ENCODE measurements at regions not wholly inside any gene's neighbourhood (a gene's known extent, or its start where the extent isn't known, plus 50 kb on each side); places are given as distances from the start of the nearest gene placed in this dataset.
"Not testable (repeated sequence)": the region's sequence is repeated elsewhere in the genome, so short reads cannot be mapped to it uniquely, and the experiment has no call there.

DNA sequence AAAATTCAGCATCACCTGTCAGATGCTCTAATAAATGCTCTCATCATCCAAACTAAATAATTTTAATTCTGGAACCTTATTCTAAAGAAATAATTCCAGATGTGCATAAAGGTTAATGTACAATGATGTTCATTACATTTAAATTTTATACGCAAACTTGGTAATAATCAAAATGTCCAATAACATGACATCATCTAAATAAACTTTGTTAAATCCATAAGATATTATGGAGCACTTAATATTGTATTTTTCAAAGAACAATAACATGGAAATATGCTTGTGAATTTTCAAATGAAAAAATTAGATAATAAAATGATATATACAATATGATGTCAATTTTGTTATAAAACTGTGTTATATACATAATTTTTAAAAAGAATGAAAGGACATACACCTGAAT lies 92.1 kb upstream of the ZCCHC13 start:
- ATAC-seq, result no peak
- Mint-ChIP-seq H3K4me3 (no peak overlapping the region), H3K36me3 (peaks cover 47% of the 10 kb centered on the region), H3K4me1 (no peaks in the 10 kb centered on the region), H3K27ac (no peak overlapping the region), H3K27me3 (no peaks in the 10 kb centered on the region), H3K9me3 (no peaks in the 10 kb centered on the region)

DNA sequence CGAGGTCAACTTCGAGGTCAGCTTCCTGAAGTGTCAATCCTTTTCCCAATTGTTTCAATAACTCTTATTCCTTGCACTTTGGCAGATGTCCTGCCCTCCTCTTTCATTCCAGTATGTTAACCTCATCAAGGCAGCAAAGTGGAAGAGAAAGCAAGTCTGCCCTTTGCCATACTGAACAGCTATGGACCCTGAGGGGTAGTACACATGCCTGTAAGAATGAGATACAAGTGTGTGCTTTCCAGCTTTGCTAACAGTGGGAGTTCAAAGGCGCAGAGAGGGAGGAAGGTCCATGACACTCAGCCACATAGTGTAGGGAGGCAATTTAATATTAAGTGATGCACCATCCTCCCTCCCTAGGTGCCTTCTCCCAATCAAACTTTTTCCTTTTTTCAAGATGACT lies 96.4 kb upstream of the ZCCHC13 start:
- H3K36me3 Mint-ChIP-seq, result peaks cover 16% of the 10 kb centered on the region
- no peak overlapping the region for H3K27ac Mint-ChIP-seq
- no peak for ATAC-seq

DNA sequence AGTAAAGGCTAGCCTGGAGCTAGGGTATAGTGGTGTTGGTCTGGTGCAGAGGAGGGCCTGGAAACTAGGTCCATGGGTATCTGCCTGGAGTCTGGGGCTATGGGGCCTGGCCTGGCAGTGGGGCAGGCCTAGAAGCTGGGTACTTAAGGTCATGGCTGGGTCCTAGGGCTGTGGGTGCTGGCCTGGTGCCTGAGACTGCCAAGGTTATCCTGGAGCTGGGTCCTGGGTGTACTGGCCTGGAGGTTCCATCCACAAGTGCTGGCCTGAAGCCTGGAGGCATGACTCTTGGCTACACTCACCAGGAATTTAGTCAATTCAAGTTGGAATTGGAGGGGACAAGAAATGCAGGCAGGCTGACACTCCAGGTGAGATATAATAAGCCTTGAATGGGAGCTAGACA lies 108.4 kb upstream of the ZCCHC13 start:
- Mint-ChIP-seq H3K27me3 (no peaks in the 10 kb centered on the region), H3K4me3 (no peak overlapping the region), H3K9me3 (peaks cover 3% of the 10 kb centered on the region), H3K27ac (no peak overlapping the region), H3K4me1 (no peaks in the 10 kb centered on the region), H3K36me3 (no peaks in the 10 kb centered on the region)
- ATAC-seq, result no peak

More for the DNA sequence above, 96.4 kb upstream of the ZCCHC13 start:
- Mint-ChIP-seq H3K9me3 (no peaks in the 10 kb centered on the region), H3K27me3 (no peaks in the 10 kb centered on the region), H3K4me1 (no peaks in the 10 kb centered on the region), H3K4me3 (no peak overlapping the region)

DNA sequence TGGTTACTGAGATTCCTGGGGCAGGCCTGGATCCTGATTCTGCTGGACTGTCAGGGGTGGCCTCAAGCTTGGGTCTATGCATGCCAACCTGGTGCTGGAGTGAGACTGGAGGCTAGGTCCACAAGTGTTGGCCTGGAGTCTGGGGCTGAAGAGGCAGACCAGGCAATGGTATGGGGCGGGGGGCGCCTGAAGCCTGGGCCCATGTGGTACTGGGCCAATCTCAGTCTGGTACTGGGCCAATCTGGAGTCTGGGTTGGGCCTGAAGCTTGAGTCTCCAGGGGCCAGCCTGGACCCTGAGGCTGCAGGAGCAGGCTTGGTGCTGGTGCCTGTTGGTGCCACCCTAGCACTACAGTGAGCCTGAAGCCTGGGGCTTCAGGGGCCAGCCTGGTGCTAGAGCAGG lies 108.9 kb upstream of the ZCCHC13 start:
- no peaks in the 10 kb centered on the region for H3K36me3 Mint-ChIP-seq
- H3K4me1 Mint-ChIP-seq, result no peaks in the 10 kb centered on the region
- H3K4me3 Mint-ChIP-seq, result no peak overlapping the region
- H3K9me3 Mint-ChIP-seq, result peaks cover 3% of the 10 kb centered on the region
- ATAC-seq, result no peak
- H3K27ac Mint-ChIP-seq, result no peak overlapping the region
- H3K27me3 Mint-ChIP-seq, result no peaks in the 10 kb centered on the region

DNA sequence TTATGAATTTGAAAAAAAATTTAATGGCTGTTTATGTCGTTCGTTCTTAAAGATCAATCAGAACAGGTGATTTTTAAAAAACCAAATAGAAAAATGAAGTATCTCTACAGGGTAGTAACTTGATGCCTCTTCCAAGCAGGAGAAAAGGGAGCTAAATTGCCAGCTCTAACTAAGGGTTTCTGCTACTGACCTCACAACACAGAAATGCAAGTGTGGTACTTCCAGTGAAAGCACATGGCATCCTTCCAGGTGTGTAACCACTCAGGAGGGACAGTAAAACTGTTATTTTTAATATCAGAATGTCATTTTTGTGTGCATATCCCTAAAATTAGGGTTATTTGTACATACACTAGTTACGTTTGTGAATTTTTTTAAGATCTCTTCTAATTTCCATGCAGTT lies 116.8 kb upstream of the ZCCHC13 start:
- no peak overlapping the region for H3K4me3 Mint-ChIP-seq
- H3K27ac Mint-ChIP-seq, result no peak overlapping the region
- H3K36me3 Mint-ChIP-seq, result no peaks in the 10 kb centered on the region
- H3K27me3 Mint-ChIP-seq, result no peaks in the 10 kb centered on the region
- ATAC-seq, result no peak
- H3K9me3 Mint-ChIP-seq, result peaks cover 3% of the 10 kb centered on the region
- H3K4me1 Mint-ChIP-seq, result no peaks in the 10 kb centered on the region

DNA sequence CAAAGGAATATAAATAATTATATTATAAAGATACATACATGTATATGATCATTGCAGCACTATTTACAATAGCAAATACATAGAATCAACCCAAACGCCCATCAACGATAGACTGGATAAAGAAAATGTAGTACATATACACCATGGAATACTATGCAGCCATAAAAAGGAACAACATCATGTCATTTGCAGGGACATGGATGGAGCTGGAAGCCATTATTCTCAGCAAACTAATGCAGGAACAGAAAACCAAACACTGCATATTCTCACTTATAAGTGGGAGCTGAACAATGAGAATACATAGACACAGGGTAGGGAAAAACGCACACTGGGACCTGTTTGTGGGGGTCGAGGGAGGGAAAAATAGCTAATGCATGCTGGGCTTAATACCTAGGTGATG lies 120.9 kb upstream of the ZCCHC13 start:
- not testable (repeated sequence) for H3K36me3 Mint-ChIP-seq, H3K4me1 Mint-ChIP-seq, H3K27me3 Mint-ChIP-seq, ATAC-seq, H3K9me3 Mint-ChIP-seq, H3K27ac Mint-ChIP-seq, H3K4me3 Mint-ChIP-seq

DNA sequence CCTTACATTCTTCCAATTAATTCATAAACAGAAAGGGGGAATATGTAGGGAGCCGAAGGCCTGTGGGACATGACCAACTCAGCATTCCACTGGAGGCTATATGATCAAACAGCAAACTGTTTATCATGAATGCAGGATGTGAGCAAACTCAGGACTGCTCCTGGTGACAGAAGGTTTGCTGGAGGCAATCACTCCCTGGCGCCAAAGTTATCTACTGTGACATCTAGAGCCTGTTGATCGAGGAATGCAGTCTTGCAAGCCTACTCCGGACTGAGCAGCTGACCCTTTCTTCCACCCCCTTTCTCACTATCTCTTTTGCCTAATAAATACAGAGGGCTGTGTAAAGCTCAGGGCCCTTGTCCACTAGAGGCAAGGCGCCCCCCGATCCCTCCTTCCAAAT lies 122.0 kb upstream of the ZCCHC13 start:
- not testable (repeated sequence) for H3K27ac Mint-ChIP-seq, H3K36me3 Mint-ChIP-seq, H3K9me3 Mint-ChIP-seq, ATAC-seq, H3K4me1 Mint-ChIP-seq, H3K27me3 Mint-ChIP-seq, H3K4me3 Mint-ChIP-seq

DNA sequence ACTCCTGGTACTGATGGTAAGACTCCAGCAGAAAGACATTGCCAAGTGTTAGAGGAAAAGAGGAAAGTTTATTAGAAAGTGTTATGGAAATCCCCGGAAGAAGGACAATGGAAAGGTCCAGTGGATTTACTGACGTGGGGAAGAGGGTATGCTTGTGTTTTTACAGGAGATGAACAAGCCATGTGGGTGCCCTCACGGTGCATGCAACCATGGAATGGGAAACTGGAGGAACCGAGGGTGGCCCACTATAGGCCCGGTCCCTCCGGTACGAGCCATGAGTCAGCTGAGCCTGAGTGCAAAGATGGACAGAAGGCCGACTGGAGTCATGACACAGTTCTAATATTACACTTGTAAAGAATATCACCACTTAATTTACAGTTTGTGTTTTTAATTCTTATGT lies 123.3 kb upstream of the ZCCHC13 start:
- Mint-ChIP-seq H3K9me3 (peaks cover 3% of the 10 kb centered on the region), H3K4me1 (no peaks in the 10 kb centered on the region), H3K27me3 (no peaks in the 10 kb centered on the region), H3K27ac (no peak overlapping the region), H3K4me3 (no peak overlapping the region), H3K36me3 (peaks cover under 1% of the 10 kb centered on the region)
- ATAC-seq, result no peak

DNA sequence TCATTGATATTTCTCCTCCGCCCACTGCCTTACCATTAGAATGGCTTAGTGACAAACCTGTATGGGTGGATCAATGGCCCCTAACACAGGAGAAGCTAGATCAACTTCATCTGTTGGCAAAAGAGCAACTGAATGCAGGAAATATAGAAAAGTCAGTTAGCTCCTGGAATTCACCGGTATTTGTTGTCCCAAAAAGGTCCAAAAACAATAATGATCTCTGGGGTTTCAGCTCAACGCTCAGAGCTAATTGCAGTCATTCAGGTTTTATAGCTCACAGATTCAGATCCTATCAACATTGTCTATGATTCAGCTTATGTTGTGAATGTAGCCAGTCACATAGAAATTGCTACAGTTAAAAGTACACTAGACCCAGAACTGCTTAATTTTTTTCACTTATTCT lies 124.0 kb upstream of the ZCCHC13 start:
- Mint-ChIP-seq H3K27me3 (no peaks in the 10 kb centered on the region), H3K27ac (no peak overlapping the region), H3K4me3 (no peak overlapping the region), H3K36me3 (peaks cover 8% of the 10 kb centered on the region), H3K4me1 (no peaks in the 10 kb centered on the region), H3K9me3 (peaks cover 3% of the 10 kb centered on the region)
- no peak for ATAC-seq

DNA sequence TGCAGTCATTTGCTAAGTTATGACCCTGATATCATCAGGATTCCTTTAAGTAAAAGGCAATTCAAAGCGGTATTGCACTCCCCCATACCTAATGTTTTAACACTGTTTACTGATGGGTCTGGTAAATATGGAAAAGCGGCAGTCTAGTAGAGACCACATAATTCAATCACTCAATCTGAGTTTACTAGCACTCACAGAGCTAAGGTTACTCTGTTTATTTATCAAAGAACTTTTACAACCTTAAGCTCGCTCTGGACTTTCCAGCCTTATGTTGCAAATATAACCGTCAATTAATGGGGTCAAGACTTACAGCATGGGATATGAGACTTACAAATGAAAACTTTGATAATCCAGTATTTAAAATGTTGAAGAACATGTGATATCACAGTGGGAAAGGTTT lies 124.5 kb upstream of the ZCCHC13 start:
- H3K27ac Mint-ChIP-seq, result no peak overlapping the region
- ATAC-seq, result no peak
- H3K27me3 Mint-ChIP-seq, result no peaks in the 10 kb centered on the region
- H3K36me3 Mint-ChIP-seq, result peaks cover 13% of the 10 kb centered on the region
- peaks cover 3% of the 10 kb centered on the region for H3K9me3 Mint-ChIP-seq
- H3K4me1 Mint-ChIP-seq, result no peaks in the 10 kb centered on the region
- no peak overlapping the region for H3K4me3 Mint-ChIP-seq

DNA sequence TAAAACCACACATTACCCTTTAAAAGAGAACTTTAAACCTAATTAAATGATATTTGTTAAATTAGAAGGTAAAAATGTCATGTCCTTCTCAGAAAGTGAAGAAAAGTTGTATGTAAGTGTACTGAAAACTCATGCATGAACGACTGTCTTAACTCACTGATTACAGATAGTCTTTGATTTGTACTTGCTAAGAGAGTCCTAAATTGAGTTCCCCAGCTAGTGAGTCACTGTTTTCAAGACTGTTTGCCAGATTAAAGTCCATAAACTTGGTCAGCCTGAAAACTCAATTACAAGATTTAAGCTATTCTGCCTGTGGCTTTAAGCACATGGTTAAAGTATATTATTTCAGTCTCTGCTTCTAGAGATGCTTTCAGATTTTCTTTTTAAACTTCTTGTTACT lies 124.9 kb upstream of the ZCCHC13 start:
- H3K9me3 Mint-ChIP-seq, result peaks cover 3% of the 10 kb centered on the region
- H3K27ac Mint-ChIP-seq, result no peak overlapping the region
- H3K27me3 Mint-ChIP-seq, result no peaks in the 10 kb centered on the region
- H3K4me1 Mint-ChIP-seq, result no peaks in the 10 kb centered on the region
- no peak for ATAC-seq
- H3K36me3 Mint-ChIP-seq, result peaks cover 17% of the 10 kb centered on the region
- no peak overlapping the region for H3K4me3 Mint-ChIP-seq

DNA sequence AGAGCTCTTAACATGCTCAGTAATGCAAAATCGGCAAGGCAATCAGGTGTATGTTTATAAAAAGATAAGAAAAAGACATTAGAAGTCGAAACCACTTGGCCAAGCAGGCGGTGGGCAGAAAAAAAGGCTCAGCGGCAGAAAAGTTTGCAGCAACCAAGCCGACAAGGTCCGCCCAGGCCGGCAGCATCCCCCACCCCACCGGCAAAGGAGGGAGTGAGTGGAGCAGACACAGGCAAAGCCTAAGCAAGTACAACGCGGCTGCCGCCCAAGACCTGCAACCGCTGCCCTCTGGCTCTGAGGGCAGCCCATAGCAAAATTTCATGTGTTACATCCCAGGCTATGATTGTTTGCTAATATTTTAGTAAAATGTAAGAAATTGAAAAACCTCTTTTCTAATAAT lies 125.4 kb upstream of the ZCCHC13 start:
- no peaks in the 10 kb centered on the region for H3K4me1 Mint-ChIP-seq
- H3K27me3 Mint-ChIP-seq, result no peaks in the 10 kb centered on the region
- H3K36me3 Mint-ChIP-seq, result peaks cover 18% of the 10 kb centered on the region

DNA sequence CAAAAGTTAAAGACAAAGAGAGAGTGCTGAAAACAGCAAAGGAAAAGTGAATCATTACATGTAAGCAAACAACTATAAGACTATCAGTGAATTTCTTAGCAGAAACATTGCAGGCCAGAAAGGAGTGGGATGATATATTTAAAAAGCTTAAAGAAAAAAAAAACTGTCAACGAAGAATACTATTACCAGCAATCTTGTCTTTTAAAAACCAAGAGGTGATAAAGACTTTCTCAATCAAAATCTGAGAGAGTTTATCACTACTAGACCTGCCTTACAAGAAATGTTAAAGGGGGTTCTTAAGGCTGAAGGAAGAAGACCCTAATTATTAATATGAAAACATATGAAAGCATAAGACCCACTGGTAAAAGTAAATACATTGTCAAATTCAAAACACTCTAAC lies 132.5 kb upstream of the ZCCHC13 start:
- H3K27me3 Mint-ChIP-seq, result no peaks in the 10 kb centered on the region
- H3K4me1 Mint-ChIP-seq, result no peaks in the 10 kb centered on the region
- H3K4me3 Mint-ChIP-seq, result no peak overlapping the region
- no peak overlapping the region for H3K27ac Mint-ChIP-seq
- peaks cover 12% of the 10 kb centered on the region for H3K9me3 Mint-ChIP-seq
- ATAC-seq, result no peak
- peaks cover 44% of the 10 kb centered on the region for H3K36me3 Mint-ChIP-seq

More for the DNA sequence above, 125.4 kb upstream of the ZCCHC13 start:
- Mint-ChIP-seq H3K9me3 (peaks cover under 1% of the 10 kb centered on the region), H3K27ac (no peak overlapping the region), H3K4me3 (no peak overlapping the region)
- ATAC-seq, result no peak

DNA sequence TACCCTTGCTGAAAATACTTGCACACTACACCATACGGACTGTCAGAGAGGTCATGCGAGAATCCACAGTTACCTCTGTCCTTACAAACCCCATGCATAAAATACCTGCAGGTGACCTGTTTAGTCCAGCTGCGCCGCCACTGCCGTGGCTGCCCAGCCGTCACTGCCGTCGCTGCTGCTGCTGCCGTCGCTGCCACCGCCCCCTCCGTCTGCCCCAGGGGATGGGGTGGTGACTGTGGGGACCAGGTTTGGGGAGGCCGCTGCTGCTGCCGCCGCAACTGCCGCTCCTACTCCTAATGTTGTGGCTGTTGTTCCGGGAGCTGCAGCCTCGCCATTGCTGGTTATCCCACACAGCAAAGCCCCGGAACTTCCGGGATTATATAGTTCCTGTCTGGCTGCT lies 141.8 kb upstream of the ZCCHC13 start:
- no peak for ATAC-seq
- Mint-ChIP-seq H3K4me3 (no peak overlapping the region), H3K4me1 (no peaks in the 10 kb centered on the region), H3K36me3 (peaks cover 18% of the 10 kb centered on the region), H3K27me3 (no peaks in the 10 kb centered on the region), H3K27ac (no peak overlapping the region), H3K9me3 (no peaks in the 10 kb centered on the region)

DNA sequence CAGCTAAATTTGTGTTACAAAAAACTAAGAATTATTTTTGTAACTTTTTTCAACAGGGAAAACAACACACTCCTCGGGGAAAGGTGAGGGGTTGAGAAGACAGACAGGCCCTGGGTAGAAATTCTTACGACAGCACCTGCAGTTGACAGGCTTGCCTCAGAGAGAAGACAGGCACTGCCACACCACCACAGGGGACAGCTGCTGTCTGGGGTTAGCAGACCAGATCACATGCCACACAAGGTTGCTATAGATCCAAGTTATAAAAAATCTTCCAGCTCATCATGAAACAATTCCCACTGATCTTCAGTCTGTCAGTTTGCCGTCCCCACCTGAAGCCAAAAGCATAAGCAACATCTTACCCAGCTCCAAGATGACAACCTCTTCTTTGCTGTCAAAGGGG lies 143.2 kb upstream of the ZCCHC13 start:
- Mint-ChIP-seq H3K36me3 (peaks cover 18% of the 10 kb centered on the region), H3K4me3 (no peak overlapping the region), H3K9me3 (no peaks in the 10 kb centered on the region), H3K4me1 (no peaks in the 10 kb centered on the region), H3K27me3 (no peaks in the 10 kb centered on the region), H3K27ac (no peak overlapping the region)
- ATAC-seq, result no peak

DNA sequence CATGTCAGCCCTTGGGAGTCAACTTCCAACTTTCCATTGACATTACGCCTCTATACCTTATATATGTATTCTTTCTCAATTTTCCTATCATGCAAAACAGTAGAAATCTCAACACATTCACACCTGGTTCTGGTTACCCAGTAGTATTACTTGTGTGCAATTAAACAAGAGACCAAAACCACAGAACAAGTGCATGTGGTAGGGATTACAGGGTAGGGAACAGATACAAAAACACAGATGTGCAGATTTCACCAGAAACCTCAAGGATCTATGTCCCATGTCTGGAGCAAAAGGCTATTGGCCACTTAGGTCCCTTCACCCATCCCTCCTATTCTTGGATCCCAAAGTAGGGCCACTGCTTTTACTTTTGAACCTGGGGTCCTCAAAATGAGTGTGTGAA lies 143.6 kb upstream of the ZCCHC13 start:
- no peak overlapping the region for H3K27ac Mint-ChIP-seq
- H3K4me1 Mint-ChIP-seq, result no peaks in the 10 kb centered on the region
- H3K4me3 Mint-ChIP-seq, result no peak overlapping the region
- no peaks in the 10 kb centered on the region for H3K9me3 Mint-ChIP-seq
- peaks cover 18% of the 10 kb centered on the region for H3K36me3 Mint-ChIP-seq
- no peak for ATAC-seq
- no peaks in the 10 kb centered on the region for H3K27me3 Mint-ChIP-seq

DNA sequence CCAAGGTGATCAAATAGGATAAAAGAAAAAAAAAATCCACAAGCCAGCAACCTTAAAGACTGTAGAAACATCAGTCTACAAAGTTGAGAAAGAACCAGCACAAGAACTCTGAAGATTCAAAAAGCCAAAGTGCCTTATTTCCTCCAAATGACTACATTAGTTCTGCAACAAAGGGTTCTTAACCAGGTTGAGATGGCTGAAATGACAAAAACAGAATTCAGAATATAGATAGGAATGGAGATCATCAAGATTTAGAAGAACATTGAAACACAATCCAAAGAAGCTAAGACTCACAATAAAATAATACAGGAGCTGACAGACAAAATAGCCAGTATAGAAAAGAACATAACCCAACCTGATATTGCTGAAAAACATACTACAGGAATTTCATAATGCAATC lies 156.5 kb upstream of the ZCCHC13 start:
- peaks cover 4% of the 10 kb centered on the region for H3K4me1 Mint-ChIP-seq
- no peak overlapping the region for H3K27ac Mint-ChIP-seq
- ATAC-seq, result no peak
- H3K4me3 Mint-ChIP-seq, result no peak overlapping the region
- H3K36me3 Mint-ChIP-seq, result peaks cover 46% of the 10 kb centered on the region
- H3K27me3 Mint-ChIP-seq, result no peaks in the 10 kb centered on the region
- H3K9me3 Mint-ChIP-seq, result peaks cover 3% of the 10 kb centered on the region

Data from stimulated activated memory B cell treated with anti-CD40 and anti-IgM and Interleukin-4, amounts not matched to agents 10 μg/mL and 1 μg/mL and 100 μg/mL, for 72 hours (primary cell).